ENCODE measurements at regions not wholly inside any gene's neighbourhood (a gene's known extent, or its start where the extent isn't known, plus 50 kb on each side); places are given as distances from the start of the nearest gene placed in this dataset.

DNA sequence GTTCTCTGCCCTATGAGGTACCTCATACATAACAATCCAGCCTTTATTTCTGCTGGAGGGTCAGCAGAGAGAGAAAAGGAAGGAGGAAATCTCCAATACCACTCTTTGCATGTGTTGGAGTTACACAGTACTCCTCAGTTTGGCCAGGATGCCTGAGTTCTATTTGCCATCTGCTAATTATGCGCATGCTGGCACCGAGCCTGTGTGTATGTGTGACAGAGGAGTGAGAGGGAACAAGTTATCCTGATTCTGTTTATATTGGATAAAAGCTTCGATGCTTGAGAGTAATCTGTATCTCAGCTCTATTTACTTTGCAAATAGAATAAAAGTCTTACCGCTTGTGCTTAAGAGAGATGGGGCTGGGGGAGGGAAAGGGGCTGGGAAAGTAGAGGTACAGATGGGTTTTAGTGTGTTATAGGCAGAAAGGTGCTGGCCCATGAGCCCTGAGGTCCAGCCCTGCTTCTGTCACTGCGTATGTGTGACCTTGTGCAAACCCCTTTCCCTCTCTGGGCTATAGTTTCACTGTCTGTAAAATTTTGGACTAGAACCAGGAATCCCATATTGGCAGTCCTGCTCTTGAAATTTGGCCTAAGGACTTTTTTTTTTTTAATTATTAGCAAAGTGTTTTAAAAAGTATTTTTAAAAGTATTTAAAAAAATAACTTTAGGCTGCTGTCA, 54.5 kb upstream of the PLXNA2 start:
- ATAC-seq (no peak), DNase-seq (no peak)

DNA sequence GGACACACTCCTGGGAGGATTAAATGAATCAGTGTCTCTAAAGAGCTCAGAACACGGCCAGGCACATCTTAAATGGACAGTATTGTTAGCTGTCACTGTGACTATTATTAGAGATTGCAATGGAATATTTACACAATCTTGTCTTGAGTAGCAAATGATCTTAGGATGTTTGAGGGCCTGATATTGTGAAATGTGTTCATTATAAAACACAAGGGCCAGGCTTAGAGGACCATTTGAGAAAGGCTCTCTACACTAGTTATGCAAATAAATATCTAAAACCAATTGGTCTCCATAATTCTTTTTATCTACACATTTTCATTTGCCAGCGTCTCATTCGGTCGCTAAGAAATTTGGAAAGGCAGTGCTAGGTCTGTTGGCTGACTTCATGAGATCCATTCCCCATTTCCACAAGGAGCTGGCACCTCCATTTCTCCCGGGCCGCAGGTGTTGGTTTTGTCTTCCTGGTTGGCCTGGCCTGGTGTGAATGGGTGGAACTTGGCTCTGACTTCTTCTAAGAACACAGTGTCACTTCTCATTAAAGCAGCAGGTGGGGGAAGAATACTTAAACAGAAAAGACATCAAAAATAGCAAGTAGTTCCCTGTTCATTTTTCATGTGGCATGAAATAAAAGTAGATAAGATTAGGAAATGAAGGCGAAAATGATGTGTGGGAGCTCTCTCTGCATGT, 56.0 kb upstream of the PLXNA2 start:
- DNase-seq: no peak
- ATAC-seq: no peak

DNA sequence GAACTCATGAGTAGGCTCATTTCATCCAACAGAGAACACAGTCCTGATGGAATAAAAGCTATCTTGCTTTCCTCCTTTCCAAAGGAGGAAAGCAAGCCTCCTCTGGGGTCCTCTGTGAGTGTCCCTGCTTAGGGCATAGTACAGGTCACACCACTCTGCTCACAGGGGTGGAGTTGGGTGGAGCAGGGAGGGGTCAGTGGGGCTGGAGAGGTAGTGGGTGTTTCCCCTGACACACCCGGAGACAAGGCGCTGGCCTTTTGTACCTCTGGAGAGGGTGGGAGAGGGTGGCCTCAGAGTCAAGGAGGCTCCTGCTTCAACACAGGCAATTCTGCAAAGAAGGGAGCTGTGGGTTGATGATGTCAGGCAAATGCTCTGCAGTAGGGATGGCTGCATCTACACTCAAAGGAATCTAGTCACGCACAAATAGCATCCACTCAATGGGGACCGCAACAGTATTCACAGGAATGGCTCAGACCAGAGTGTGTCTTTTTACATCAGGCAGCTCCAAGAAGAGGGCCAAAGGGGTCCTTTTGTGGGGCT, 58.6 kb upstream of the PLXNA2 start:
- DNase-seq (no peak), ATAC-seq (no peak)

DNA sequence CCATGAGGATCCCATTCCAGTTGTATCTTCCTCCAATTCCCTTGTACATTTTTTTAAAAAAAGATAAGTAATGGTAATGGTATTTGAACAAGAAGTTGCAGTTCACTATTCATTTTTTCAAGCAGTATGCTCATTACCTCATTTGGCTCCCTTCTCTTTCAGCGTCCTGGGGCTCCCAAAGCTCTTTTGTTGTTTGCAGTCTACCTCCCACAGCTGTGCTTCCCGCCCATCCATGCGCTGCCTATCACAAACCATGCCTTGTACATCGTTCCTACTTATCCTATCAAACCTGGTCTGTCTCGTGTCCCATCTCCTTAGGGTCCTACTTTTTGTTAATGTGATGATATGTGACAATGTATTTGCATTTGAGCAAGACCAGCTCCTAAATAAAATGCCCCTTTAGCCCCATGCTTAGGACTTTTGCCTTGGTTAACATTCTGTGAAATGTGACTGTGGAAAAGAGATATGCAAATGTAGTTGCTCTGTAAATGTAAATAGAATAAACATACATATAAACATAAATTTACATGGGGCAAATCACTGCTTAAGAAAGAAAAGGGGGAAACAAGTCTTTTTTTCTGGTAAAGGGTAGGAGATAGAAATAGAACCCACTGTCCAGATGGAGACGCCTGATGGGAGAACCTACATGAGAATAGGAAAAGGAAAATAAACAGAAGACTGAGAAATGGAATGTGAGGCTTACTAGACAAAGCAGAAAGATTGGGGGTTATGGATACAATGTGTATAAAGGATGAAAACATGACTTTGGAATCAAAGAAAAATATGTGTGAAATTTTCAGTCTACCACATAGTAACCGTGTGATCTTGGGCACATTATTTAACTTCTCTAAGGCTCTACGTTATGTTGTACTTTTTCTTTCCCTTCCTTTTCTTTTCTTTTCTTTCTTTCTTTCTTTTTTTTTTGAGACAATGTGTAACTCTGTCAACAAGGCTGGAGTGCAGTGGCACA, 59.8 kb upstream of the PLXNA2 start:
- ATAC-seq: no peak
- DNase-seq: no peak

- DNase-seq (no peak), ATAC-seq (no peak)
Observed at GRCh38 chr1:208308221-208308620, 64.0 kb upstream of the PLXNA2 start.

DNA sequence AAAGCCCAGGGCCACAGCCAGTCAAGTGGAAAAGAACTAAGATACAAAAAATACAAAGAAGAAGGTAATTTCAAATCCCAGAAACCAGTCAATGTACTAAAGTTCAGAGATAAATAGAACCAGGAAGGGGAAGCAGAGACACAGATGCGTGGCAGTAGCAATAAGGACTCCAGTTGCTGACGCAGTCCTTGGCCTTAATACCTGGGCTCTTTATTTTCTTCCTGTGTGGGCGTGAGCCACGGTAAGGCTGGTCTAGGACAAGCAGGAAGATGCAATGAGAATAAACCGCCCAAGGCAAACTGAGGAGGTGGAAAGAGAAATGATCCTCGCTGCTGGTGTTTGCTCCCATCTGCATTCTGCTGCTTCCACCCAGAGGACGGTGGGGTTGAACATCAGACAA, 65.6 kb upstream of the PLXNA2 start:
- ATAC-seq (no peak), DNase-seq (no peak)

GRCh38 chr1:208312706-208313105, 68.5 kb upstream of the PLXNA2 start:
- no peak for ATAC-seq
- no peak for DNase-seq

GRCh38 chr1:208314431-208314830, 70.2 kb upstream of the PLXNA2 start:
- DNase-seq (no peak), ATAC-seq (no peak)

GRCh38 chr1:208318150-208318734, 74.1 kb upstream of the PLXNA2 start:
- ATAC-seq (no peak), DNase-seq (no peak)

- no peak for ATAC-seq
- no peak for DNase-seq
Observed at GRCh38 chr1:208324005-208324404, 79.8 kb upstream of the PLXNA2 start.

DNA sequence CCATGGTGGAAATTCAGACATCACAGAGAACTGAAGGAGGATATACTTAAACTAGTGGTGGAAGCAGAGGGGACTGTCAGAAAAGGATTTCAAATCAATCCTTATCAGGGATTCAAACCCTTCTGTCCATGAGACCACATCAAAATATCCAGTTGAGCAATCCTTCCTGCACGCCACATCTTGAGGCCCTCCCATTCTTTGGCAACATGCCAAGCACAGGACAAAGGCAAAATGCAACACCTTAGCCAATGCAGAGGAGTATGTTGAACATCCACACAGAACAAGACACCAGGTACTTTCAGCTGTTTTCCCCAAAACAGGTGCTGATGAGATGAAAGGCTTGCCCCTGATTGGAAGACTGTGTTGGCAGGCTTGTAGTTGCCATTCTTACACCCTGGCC, 81.8 kb upstream of the PLXNA2 start:
- ATAC-seq: no peak
- no peak for DNase-seq

DNA sequence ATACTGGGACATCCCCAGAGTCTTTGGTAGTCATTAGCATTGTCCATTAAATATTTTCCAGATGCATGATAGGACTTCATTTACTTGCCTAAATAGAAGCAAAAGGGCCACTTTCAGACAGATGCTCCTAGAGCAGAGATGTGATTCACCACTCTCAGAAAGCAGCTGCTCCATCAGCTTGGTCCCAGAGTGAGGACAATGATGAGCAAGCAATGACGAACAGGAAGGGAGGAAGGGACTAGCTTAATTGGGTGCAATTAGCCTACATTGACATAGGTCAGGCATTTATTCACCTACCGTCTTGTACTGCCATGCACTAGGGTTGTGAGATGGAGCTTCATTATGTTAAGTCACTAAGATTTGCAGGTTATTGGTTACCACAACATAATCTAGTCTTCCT, 85.1 kb upstream of the PLXNA2 start:
- ATAC-seq (no peak), DNase-seq (no peak)

DNA sequence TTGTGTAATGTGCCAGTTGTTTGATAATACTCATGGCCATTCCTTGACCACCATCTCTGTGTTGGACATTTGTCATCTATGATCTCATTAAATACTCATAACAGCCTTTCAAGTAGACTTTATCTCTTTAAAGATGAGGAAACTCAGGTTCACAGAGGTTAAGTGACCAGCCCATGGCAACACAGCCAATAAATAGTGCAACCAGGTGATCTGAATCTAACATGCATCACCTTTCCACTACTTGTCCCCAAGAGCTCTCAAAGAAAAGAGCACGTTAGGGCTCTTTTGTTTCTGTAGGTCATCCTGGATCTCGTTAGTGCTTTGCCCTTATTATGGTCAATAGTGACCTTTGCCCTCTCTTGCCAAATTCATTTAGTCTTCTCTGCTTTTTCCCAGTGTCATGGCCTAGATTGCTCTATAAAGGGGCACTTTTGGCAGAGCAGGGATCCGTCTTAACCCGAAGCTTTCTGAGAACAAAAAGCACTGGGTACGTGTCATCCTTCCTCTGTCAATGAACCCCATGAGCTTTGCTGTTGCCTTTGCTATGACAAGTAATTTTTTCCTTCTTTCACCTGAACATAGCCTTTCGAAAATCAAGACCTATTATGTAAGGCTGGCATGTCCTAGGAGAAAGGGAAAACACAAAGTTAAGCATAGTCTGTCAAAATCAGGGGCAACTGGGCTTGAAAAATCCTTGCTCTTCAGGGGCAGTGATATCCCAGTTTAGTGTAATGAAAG, 88.0 kb upstream of the PLXNA2 start:
- no peak for DNase-seq
- ATAC-seq: no peak

DNA sequence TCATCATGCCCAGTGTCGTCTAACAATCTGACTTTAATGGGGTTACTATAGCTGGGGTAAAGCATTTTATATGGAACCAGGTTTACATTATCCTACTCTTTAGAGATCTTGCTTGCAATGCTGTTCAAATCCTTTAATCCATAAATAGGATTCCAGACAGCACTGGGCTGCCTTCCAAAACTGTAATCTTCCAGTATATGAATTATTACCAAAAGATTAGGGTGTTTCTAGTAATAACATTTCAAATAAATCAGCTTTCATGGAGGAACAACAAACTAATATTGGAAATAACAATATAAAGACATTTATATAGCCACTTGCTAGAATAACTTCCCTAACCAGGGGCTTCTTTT, 88.6 kb upstream of the PLXNA2 start:
- no peak for ATAC-seq

DNA sequence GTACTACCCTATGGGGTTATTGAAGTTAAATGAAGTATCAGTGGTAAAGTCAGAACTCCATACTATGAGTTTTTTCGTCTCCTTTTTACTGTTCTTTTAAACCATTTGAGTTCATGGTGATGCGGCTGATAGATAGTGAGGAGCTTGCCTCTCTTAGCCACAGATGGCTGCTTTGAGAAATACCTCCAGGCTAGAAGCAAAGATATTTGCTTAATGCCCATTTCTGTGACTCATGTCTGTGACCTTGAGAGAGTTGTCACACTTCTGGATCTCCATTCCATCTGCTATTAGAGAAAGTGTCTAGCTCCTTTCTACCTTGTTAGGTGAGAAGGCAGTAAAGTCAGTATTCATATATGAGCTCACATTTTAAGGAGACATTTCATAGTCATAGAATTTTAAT, 89.5 kb upstream of the PLXNA2 start:
- ATAC-seq: no peak
- no peak for DNase-seq

More for the DNA sequence above, 88.6 kb upstream of the PLXNA2 start:
- no peak for DNase-seq

DNA sequence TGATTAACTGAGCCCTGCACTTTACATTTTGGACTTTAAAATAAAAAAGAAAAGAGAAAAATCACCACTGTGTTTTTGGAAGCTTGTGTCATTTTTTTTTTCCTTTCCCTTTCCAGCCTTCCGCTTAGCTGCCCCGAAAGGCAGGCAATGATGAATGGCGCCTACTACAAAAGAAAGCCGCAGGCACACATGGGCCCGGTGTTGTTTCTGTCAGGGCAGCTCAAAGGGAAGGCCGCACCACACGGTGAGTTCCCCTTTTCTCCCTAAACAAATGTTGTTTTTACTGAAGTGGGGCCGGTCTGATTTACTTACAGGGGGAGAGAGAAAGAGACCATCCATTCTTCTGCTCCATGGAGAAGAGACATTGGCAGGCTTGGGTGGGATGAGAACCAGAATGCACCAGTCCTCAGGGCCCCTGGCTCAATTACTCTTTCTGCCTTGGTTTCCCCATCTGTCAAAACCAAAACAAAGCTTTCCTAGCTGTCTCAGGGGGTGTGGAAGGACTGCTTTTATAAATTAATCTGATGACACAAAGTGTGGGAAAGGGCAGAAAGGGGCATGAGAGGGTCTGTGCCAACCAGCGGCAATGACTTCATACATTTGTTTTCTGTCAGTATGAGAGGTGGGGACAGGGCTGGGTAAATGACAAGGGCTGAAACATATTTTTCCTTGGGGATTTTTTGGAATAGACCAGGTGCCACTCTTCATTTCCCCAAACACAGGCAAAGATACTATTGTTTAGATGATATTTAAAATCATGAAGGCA, 91.4 kb upstream of the PLXNA2 start:
- DNase-seq (no peak), ATAC-seq (no peak)

DNA sequence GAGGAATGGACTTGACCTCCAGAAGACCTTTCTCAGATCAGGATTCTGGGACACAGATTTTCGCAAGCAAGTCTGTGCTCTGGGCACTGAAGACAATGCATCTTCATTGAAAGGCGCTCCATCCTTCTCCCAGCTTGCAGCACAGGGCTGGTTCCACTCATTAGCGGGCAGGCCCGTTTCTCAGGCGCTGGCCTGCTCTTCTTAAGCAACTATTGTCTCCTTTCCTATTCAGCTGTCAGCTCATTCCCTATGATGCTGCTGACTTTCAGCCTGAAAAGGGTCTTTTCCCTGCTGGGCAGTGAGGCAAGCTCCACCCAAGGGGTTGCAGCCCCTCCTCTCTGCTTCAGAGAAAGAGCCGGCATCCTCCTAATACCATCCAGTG, 91.9 kb upstream of the PLXNA2 start:
- DNase-seq: no peak
- no peak for ATAC-seq

DNA sequence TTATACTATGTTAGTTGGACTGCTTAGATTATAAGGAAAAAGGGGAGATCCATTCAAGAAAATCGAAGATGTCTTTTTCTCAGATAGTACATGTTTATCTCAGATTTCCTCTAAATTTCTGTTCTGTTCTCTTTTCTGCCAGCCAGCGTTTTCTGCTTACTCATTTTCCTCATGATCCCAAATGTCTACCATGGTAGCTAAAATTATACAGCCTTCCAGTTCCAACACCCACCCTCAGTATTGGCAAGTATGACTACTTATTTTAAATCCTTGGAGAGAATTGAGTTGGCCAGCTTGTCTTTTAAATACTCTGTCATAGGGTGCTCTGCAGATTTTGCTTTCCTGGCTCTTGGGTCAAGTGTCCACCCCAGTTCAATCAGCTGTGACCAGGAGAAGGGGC, 95.7 kb upstream of the PLXNA2 start:
- DNase-seq (no peak), ATAC-seq (no peak)

DNA sequence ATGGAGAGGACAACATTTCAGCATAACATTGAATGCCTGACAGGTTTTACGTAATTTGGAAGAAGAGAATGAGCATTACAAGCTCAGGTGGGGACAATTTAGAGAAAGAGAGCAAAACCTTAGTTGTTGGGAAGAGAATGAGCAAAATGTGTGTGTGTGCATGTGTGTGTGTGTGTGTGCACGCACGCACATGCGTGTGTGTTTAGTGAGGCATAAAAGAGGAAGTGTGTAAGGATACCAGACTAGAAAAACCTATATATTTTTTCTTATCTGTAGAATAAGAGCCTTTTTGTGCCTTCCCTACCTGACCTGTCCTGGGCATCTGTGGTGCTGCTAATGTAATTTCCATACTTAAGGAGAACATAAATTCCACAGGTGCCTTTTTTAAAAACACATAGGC, 99.0 kb upstream of the PLXNA2 start:
- no peak for ATAC-seq
- DNase-seq: no peak

- no peak for ATAC-seq
Observed at GRCh38 chr1:208344202-208344857, 100.1 kb upstream of the PLXNA2 start.

More at GRCh38 chr1:208344202-208344857, 100.1 kb upstream of the PLXNA2 start:
- no peak for DNase-seq
